GM12865 (cell line): ENCODE measurements at regions not wholly inside any gene's neighbourhood (a gene's known extent, or its start where the extent isn't known, plus 50 kb on each side); places are given as distances from the start of the nearest gene placed in this dataset.

ENCODE experiments used
- DNase-seq: peaks from one replicate; pipeline ENCODE4 v3.0.0; 2010; ENCODE audit warnings: low read depth
- H3K4me3 ChIP-seq: 2 replicates; pipeline ENCODE4 v1.5.1; 2011; ENCODE audit warnings: mild to moderate bottlenecking, low read depth, low read length, control low read depth
- CTCF ChIP-seq: IDR thresholded peaks from 2 replicates; pipeline ENCODE4 v1.5.1; 2011; ENCODE audit warnings: low read length, control low read depth, low read depth, inconsistent platforms; ENCODE audit not compliant: insufficient read depth; ENCODE audit errors: missing control alignments

- H3K4me3 ChIP-seq, result no peak overlapping the region
- TF ChIP-seq CTCF, result no peak
- no peak for DNase-seq
Measured at GRCh38 chr12:93032758-93033157, 103.7 kb upstream of the EEA1 start.

DNA sequence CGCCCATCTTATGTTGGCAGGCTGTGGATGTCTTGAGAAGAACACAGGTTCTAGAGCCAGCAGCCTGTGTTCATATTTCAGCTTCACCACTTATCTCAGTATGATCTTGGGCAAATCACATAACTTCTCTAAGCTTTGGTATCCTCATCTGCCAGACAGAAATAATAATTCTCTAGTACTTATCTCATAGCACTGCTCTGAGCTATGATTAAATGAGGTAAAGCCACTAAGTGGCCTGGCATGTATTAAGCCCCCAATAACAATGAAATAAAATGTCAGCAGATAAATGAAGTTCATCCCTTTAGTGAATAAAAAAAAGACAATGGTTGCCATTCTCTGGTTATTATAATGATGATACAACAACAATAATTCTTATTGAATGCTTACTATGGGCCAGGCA is 104.9 kb upstream of the EEA1 start:
- TF ChIP-seq CTCF, result no peak
- no peak for DNase-seq
- no peak overlapping the region for H3K4me3 ChIP-seq

DNA sequence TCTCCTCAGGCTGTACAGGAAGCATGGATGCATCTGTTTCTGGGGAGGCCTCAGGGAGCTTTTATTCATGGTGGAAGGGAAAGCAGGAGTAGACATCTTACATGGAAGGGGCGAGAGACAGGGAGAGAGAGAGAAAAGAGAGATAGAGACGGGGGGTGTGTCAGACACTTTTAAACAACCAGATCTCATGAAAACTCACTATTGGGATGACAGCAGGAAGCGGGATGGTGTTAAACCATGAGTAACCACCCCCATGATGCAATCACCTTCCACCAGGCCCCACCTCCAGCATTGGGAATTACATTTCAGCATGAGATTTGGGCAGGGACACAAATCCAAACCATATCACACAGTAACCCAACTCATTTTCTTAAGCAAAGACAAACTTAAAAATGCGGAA is 110.0 kb upstream of the EEA1 start:
- no peak overlapping the region for H3K4me3 ChIP-seq
- TF ChIP-seq CTCF, result no peak
- DNase-seq, result no peak

DNA sequence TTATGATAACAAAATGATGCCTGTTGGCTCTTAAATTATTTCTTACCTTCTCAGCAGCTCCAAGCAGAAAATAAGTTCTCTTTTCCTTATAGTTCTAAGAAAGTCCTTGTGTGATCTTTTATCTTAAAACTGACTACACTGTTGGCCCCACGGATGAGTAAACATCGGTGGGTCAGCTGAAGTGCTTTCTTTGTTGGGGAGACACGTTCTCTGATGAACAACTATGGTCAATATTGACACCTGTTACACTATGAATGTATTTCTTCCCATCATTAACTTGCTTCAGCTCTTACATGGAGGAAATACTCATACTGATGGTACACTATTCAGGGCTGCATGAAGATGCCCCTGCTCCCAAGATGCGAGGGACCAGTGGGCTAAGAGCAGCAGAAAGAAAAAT is 110.8 kb upstream of the EEA1 start:
- no peak overlapping the region for H3K4me3 ChIP-seq
- no peak for TF ChIP-seq CTCF
- DNase-seq, result no peak

DNA sequence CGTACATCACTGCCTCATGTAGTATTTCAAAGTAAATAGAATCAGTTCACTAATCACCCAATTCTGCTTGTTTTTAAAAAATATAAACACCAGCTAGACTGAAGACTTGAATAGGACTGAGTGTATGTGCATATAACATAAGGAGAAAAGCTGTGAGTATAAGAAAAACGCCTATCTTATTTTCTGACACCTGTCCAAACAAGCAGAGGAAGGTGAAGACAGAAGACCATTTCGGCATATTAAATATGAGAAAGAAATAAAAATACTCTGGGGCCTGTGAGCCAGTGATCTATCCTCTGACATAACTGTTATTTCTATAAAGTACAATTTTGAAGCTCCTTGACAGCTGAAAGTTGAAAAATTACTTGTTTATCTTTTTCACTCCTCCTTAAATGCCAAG is 111.3 kb upstream of the EEA1 start:
- no peak overlapping the region for H3K4me3 ChIP-seq
- DNase-seq, result no peak
- TF ChIP-seq CTCF, result no peak

DNA sequence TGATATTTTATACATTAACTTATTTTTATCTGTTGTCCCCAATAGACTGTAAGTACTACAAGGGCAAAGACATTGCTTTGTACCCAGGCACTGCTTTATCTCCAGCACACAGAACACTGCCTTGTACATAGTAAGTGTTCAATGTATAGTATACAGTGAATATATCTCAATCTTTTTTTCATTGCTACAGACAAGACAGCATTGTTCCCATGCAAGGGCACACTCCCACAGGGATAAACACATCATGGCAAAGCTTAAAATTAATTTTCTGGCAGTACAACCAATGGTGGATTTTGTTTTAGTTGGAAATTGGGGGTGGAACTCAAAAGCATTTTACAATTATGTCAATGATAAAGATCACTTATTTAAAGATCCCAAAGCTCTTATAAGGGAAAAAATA is 112.3 kb upstream of the EEA1 start:
- H3K4me3 ChIP-seq, result no peak overlapping the region
- DNase-seq, result no peak
- no peak for TF ChIP-seq CTCF

DNA sequence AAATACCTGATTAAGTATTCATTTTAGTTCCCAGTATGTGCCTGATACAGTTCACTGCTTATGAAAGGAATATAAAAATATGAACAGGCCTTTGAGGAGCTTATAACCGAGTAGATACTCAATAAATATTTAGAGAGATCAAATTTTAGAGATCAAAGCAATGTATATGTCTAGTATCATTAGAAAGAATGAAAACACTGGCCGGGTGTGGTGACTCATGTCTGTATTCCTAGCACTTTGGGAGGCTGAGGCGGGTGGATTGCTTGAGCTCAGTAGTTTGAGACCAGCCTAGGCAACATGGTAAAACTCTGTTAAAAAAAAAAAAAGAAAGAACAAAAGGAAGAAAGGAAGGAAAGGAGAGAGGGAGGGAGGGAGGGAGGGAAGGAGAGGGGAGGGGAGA is 113.2 kb upstream of the EEA1 start:
- no peak overlapping the region for H3K4me3 ChIP-seq
- TF ChIP-seq CTCF, result no peak
- no peak for DNase-seq
